Gastroesophageal sphincter (tissue), 4 donors: ENCODE measurements at regions not wholly inside any gene's neighbourhood (a gene's known extent, or its start where the extent isn't known, plus 50 kb on each side); places are given as distances from the start of the nearest gene placed in this dataset.

Experiments used
- ATAC-seq: fragments of 150-250 bp; one replicate; pipeline ENCODE4 v1.9.1; 2016; ENCODE audit warnings: mild to moderate bottlenecking, moderate library complexity
- H3K27ac ChIP-seq, 4 donors: fragments of 200-600 bp; sonication (generic) in 3 of 4; 1 replicate in 3 of 4; 2 replicates in 1 of 4; pipeline ENCODE4 v1.5.1; 2016 to 2019
- H3K27me3 ChIP-seq: fragments of 200-600 bp; sonication (generic); one replicate; pipeline ENCODE4 v1.5.1; 2019
- H3K36me3 ChIP-seq, 2 donors: fragments of 200-600 bp; sonication (generic); one replicate each; pipeline ENCODE4 v1.5.1; 2019; ENCODE audit warnings: control low read depth in 1 of 2
- H3K4me1 ChIP-seq, 3 donors: fragments of 200-600 bp; sonication (generic); 1 replicate in 2 of 3; 2 replicates in 1 of 3; pipeline ENCODE4 v1.5.1; 2016 to 2019; ENCODE audit warnings: control low read depth in 2 of 3
- H3K4me3 ChIP-seq, 2 donors: fragments of 200-600 bp; sonication (generic); one replicate each; pipeline ENCODE4 v1.5.1; 2019; ENCODE audit warnings: mild to moderate bottlenecking in 1 of 2, moderate library complexity in 1 of 2
- H3K9me3 ChIP-seq, 3 donors: fragments of 200-600 bp; sonication (generic); one replicate each; pipeline ENCODE4 v1.5.1; 2017 to 2019; ENCODE audit warnings: control low read depth in 2 of 3
- EP300 ChIP-seq: sonication (generic); formaldehyde crosslinking; IDR thresholded peaks from one replicate; pipeline ENCODE4 v1.6.1; 2017; ENCODE audit warnings: antibody characterized with exemption, mild to moderate bottlenecking
- POLR2A ChIP-seq, 2 donors: fragments of 450-650 bp; IDR thresholded peaks; one replicate each; pipeline ENCODE4 v1.6.1; 2017; ENCODE audit warnings: antibody characterized with exemption in 2 of 2, mild to moderate bottlenecking in 2 of 2, moderate library complexity in 1 of 2
- POLR2AphosphoS5 ChIP-seq: sonication (generic); formaldehyde crosslinking; IDR thresholded peaks from one replicate; pipeline ENCODE4 v1.6.1; 2017; ENCODE audit warnings: antibody characterized with exemption
- WGBS, 2 donors: methylation state at CpG; one replicate each; pipeline ENCODE4 v1.1.5; 2018; ENCODE audit warnings: low coverage in 1 of 2; 5-methylcytosine and 5-hydroxymethylcytosine counted together
- TF ChIP-seq, protein P1 (sequence below), 4 experiments: fragments of 200-600 bp in 2 of 4; fragments of 450-650 bp in 2 of 4; sonication (generic) in 1 of 4; IDR thresholded peaks; one replicate each; pipeline ENCODE4 v1.5.1; 2017 to 2019; ENCODE audit warnings: antibody characterized with exemption in 4 of 4, mild to moderate bottlenecking in 2 of 4, moderate library complexity in 2 of 4

DNA sequence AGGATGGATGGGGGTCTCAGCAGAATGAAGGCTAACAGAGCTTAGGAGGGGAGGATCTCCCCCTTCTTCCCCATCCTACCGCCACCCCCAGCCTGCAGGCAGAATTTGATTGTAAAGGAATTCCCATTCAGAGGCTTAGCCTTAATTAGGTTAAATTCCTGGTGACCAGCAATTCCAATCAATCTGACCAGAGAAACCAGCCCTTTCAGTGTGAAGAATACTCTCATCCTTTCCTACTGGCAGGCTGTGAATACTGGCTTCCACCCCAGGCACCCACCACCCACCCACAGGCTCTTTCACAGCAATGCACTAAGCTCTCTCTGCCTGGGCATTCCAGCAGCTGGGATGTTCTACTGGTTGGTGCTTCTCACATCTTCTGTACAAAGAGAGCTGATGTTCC, 137.9 kb upstream of the LYZL1 start:
- H3K27me3 ChIP-seq = peaks cover 6% of the 10 kb centered on the region
- no peaks in the 10 kb centered on the region for H3K36me3 ChIP-seq
- no peak for ATAC-seq
- no peaks in the 10 kb centered on the region for H3K9me3 ChIP-seq
- TF ChIP-seq EP300 (no peak), POLR2AphosphoS5 (no peak), POLR2A (IDR thresholded peaks at IDR 0.05) (no peak)
- TF ChIP-seq, protein P1, sequence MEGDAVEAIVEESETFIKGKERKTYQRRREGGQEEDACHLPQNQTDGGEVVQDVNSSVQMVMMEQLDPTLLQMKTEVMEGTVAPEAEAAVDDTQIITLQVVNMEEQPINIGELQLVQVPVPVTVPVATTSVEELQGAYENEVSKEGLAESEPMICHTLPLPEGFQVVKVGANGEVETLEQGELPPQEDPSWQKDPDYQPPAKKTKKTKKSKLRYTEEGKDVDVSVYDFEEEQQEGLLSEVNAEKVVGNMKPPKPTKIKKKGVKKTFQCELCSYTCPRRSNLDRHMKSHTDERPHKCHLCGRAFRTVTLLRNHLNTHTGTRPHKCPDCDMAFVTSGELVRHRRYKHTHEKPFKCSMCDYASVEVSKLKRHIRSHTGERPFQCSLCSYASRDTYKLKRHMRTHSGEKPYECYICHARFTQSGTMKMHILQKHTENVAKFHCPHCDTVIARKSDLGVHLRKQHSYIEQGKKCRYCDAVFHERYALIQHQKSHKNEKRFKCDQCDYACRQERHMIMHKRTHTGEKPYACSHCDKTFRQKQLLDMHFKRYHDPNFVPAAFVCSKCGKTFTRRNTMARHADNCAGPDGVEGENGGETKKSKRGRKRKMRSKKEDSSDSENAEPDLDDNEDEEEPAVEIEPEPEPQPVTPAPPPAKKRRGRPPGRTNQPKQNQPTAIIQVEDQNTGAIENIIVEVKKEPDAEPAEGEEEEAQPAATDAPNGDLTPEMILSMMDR (IDR thresholded peaks at IDR 0.05) = no peak
- H3K27ac ChIP-seq = no peak overlapping the region
- H3K4me1 ChIP-seq = no peaks in the 10 kb centered on the region
- WGBS, 2 donors = 100% methylated on average over 1 of the region's 1 CpG; no CpG with 5 or more reads in 1 of the 2 donors
- no peak overlapping the region for H3K4me3 ChIP-seq

DNA sequence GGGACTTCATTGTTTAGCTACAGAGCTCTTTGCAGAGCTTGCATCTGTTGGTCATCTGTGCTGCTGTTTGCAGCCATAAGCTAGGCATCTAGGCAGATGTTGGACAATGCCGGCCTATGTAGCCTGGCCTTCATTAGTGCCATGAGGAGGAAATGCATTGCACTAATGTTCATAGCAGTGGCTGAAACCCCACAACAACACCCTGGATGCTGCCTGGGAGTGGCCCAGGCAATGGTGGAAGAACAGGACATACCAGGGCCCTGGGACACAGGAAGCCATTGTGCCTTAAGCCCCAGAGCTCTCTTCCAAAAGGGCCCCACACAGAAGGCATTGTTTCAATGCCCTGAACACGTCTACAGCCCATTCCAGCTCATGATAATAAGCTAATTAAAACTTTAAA, 131.5 kb upstream of the LYZL1 start:
- no peaks in the 10 kb centered on the region for H3K9me3 ChIP-seq
- no peaks in the 10 kb centered on the region for H3K36me3 ChIP-seq
- no peaks in the 10 kb centered on the region for H3K4me1 ChIP-seq
- H3K4me3 ChIP-seq = no peak overlapping the region
- TF ChIP-seq EP300 (no peak), POLR2AphosphoS5 (no peak), POLR2A (IDR thresholded peaks at IDR 0.05) (no peak)
- TF ChIP-seq, protein P1 (IDR thresholded peaks at IDR 0.05) = no peak
- 92% methylated on average over 1 of the region's 2 CpGs; no CpG with 5 or more reads in 1 of the 2 donors for WGBS, 2 donors
- no peaks in the 10 kb centered on the region for H3K27me3 ChIP-seq
- no peak overlapping the region for H3K27ac ChIP-seq
- ATAC-seq = no peak

DNA sequence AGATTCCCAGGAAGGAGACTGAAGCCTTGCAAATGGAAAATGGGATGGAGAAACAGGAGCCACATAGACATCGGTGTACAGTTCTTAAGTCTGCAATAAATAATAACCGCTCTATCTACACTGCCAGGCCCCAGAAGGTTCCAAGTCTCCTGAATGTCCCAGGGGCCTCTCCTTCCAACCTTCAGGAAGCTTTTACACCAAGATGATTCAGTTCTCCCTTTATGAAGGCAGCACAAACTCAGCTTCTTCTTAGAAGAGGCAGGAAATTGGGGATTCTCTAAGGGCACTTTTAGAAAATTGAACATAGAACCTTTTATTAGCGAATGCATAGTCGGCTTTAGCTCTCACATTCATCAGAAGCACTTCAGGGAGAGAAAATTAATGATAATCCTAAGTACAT, 130.8 kb upstream of the LYZL1 start:
- no peak overlapping the region for H3K4me3 ChIP-seq
- no peaks in the 10 kb centered on the region for H3K4me1 ChIP-seq
- ATAC-seq = no peak
- H3K9me3 ChIP-seq = no peaks in the 10 kb centered on the region
- no peaks in the 10 kb centered on the region for H3K36me3 ChIP-seq
- 81 to 89% methylated on average over 4 of the region's 4 CpGs for WGBS, 2 donors
- TF ChIP-seq POLR2A (IDR thresholded peaks at IDR 0.05) (no peak), EP300 (no peak), POLR2AphosphoS5 (no peak)
- TF ChIP-seq, protein P1 (IDR thresholded peaks at IDR 0.05) = no peak
- H3K27me3 ChIP-seq = no peaks in the 10 kb centered on the region
- no peak overlapping the region for H3K27ac ChIP-seq

- no peak overlapping the region for H3K4me3 ChIP-seq
- TF ChIP-seq POLR2AphosphoS5 = no peak
- TF ChIP-seq EP300 = no peak
- TF ChIP-seq, protein P1 (IDR thresholded peaks at IDR 0.05) = no peak
- no peak for TF ChIP-seq POLR2A (IDR thresholded peaks at IDR 0.05)
- H3K36me3 ChIP-seq = no peaks in the 10 kb centered on the region
- no peaks in the 10 kb centered on the region for H3K4me1 ChIP-seq
- no peak for ATAC-seq
- no peak overlapping the region for H3K27ac ChIP-seq
- WGBS, 2 donors = 40 to 60% methylated on average over 1 of the region's 7 CpGs
- H3K9me3 ChIP-seq = peaks cover 0 to 15% (median 0%) of the 10 kb centered on the region in 3 donors
- H3K27me3 ChIP-seq = no peaks in the 10 kb centered on the region
Observed at GRCh38 chr10:29160150-29160617, 128.7 kb upstream of the LYZL1 start.

GRCh38 chr10:29163746-29164145, 125.1 kb upstream of the LYZL1 start:
- no peaks in the 10 kb centered on the region for H3K4me1 ChIP-seq
- TF ChIP-seq, protein P1 (IDR thresholded peaks at IDR 0.05) = no peak
- TF ChIP-seq POLR2A (IDR thresholded peaks at IDR 0.05) (no peak), EP300 (no peak), POLR2AphosphoS5 (no peak)
- ATAC-seq = no peak
- no peaks in the 10 kb centered on the region for H3K36me3 ChIP-seq
- H3K27ac ChIP-seq = no peak overlapping the region
- no peak overlapping the region for H3K4me3 ChIP-seq
- 38 to 66% methylated on average over 1 to 2 of the region's 2 CpGs for WGBS, 2 donors
- no peaks in the 10 kb centered on the region for H3K27me3 ChIP-seq
- H3K9me3 ChIP-seq = peaks cover 0 to 40% (median 0%) of the 10 kb centered on the region in 3 donors
